ENCODE measurements at regions not wholly inside any gene's neighbourhood (a gene's known extent, or its start where the extent isn't known, plus 50 kb on each side); places are given as distances from the start of the nearest gene placed in this dataset.

GRCh38 chr6:87995461-87995860, 52.2 kb upstream of the SPACA1 start:
- DNase-seq = no peak

GRCh38 chr6:87993356-87993755, 54.3 kb upstream of the SPACA1 start:
- DNase-seq = peak; percentile 11

- no peak for DNase-seq
These were observed 56.8 kb upstream of the SPACA1 start for GRCh38 chr6:87990871-87991270.

- DNase-seq = no peak
These were observed 65.5 kb upstream of the SPACA1 start for GRCh38 chr6:87982134-87982533.

GRCh38 chr6:87979737-87980136, 67.9 kb upstream of the SPACA1 start:
- DNase-seq = no peak

GRCh38 chr6:87976616-87977015, 71.0 kb upstream of the SPACA1 start:
- DNase-seq = no peak

GRCh38 chr6:87975561-87975960, 72.1 kb upstream of the SPACA1 start:
- no peak for DNase-seq

- no peak for DNase-seq
These were observed 75.4 kb upstream of the SPACA1 start for GRCh38 chr6:87972279-87972678.

- no peak for DNase-seq
These were observed 75.9 kb upstream of the SPACA1 start for GRCh38 chr6:87971605-87972262.

- no peak for DNase-seq
These were observed 79.0 kb upstream of the SPACA1 start for GRCh38 chr6:87968435-87969278.

GRCh38 chr6:87965806-87966205, 81.8 kb upstream of the SPACA1 start:
- no peak for DNase-seq

- no peak for DNase-seq
These were observed 88.6 kb upstream of the SPACA1 start for GRCh38 chr6:87959083-87959482.

- DNase-seq = no peak
These were observed 95.9 kb upstream of the SPACA1 start for GRCh38 chr6:87951751-87952150.

- DNase-seq = no peak
These were observed 97.0 kb upstream of the SPACA1 start for GRCh38 chr6:87950614-87951013.

GRCh38 chr6:87949194-87949593, 98.4 kb upstream of the SPACA1 start:
- DNase-seq = no peak

- DNase-seq = no peak
These were observed 101.0 kb upstream of the SPACA1 start for GRCh38 chr6:87946669-87947068.

GRCh38 chr6:87945966-87946365, 101.7 kb upstream of the SPACA1 start:
- DNase-seq = peak; percentile 66

GRCh38 chr6:87945181-87945580, 102.5 kb upstream of the SPACA1 start:
- peak; percentile 53 for DNase-seq

- peak; percentile 51 for DNase-seq
These were observed 103.1 kb upstream of the SPACA1 start for GRCh38 chr6:87944541-87944954.

GRCh38 chr6:87943191-87943590, 104.5 kb upstream of the SPACA1 start:
- DNase-seq = no peak

- DNase-seq = no peak
These were observed 105.9 kb upstream of the SPACA1 start for GRCh38 chr6:87941556-87942358.

GRCh38 chr6:87939776-87940175, 107.9 kb upstream of the SPACA1 start:
- no peak for DNase-seq

GRCh38 chr6:87938287-87938686, 109.4 kb upstream of the SPACA1 start:
- DNase-seq = no peak

- no peak for DNase-seq
These were observed 111.6 kb upstream of the SPACA1 start for GRCh38 chr6:87936065-87936464.

Data from NCI-H1694 (cell line).